Pulmonary artery endothelial cell (primary cell): ENCODE measurements at regions not wholly inside any gene's neighbourhood (a gene's known extent, or its start where the extent isn't known, plus 50 kb on each side); places are given as distances from the start of the nearest gene placed in this dataset.
A peak's percentile ranks its signal among the peaks of the same experiment; 100 is the strongest.
"Not testable (repeated sequence)": the region's sequence is repeated elsewhere in the genome, so short reads cannot be mapped to it uniquely, and the experiment has no call there.

Experiments
- DNase-seq: peaks from one replicate; pipeline ENCODE4 v3.0.0-alpha.2; 2011; ENCODE audit warnings: low read depth, low spot score

DNA sequence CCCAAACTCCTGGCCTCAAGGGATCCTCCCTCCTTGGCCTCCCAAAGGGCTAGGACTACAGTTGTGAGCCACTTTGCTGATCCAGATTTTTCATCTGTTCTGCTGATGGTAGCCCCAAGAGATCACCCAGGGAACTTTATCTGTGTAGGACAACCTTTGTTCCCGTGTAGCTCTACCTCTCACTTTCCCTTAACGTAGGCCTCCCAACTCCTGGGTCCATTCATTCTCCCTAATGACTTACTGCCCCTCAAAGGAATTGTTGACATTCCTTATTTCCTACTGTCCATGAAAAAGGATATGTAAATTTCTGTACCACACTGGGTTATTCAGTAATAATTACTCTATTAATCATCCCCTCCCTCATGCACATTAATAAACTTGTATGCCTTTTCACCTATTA, 51.0 kb upstream of the PHF24 start:
- no peak for DNase-seq

DNA sequence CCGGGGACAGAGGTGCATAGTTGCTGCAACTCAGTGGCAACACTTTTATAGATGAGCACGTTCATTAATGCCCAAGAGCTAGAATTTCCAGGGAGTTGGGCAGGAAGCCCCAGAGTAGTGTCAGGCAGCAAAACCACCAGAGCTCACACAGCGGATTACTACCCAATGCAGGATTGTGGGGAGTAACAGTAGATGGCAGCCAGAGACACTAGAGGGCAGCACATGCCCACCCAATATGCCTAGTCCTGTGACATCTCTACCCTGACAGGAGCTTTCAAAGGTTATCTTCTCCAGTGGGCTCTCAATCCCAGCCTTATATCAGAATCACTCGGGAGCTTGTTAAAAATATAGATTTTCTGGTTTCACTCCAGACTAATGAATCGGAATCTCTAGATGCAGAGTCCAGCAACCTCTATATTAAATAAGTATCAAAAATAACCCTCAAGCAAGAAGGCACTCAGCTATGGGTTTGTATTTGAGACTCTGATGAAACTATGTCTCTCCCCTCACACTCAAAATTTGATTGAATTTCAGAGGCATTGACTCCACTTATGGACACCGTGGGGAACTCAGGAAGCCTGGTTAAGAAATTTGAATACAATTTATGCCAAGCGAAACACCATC, 58.4 kb upstream of the PHF24 start:
- DNase-seq = peak; percentile 26

DNA sequence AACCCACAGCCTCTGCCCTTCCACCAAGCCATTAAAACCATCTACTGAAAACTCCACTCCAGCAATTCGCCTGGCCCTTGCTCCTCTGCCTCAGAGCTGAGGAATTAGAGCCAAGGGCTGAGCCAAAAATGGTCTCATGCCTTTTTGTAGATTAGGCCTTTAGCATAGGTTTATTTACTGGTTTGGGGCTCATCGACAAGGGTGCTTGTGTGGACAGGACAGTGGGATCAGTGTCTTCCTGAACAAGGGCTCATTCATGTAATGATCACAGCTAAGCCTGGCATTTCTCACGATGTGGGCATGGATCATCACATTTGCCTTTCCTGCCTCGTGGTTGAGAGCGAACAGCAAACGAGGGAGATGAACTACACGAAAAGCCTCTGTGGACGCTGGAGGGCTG, 59.2 kb upstream of the PHF24 start:
- no peak for DNase-seq

DNA sequence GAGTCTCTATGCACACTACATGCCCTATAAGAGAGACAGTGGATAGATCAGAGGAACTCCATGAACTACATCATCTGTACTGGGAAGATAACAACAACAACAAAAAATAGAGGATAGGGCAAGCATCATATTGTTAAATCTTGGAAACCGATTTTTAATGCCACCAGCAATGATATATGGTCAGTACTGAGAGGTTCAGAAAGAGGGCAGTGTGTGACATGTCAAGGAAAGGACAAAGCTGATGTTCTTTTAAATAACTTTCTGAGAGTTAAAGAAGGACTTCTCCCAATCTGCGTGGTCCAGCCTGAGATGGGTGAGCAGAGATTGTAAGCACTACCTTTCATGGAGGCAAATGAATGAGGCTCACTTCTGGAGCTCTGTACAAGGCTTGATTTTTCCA, 62.0 kb upstream of the PHF24 start:
- no peak for DNase-seq

DNA sequence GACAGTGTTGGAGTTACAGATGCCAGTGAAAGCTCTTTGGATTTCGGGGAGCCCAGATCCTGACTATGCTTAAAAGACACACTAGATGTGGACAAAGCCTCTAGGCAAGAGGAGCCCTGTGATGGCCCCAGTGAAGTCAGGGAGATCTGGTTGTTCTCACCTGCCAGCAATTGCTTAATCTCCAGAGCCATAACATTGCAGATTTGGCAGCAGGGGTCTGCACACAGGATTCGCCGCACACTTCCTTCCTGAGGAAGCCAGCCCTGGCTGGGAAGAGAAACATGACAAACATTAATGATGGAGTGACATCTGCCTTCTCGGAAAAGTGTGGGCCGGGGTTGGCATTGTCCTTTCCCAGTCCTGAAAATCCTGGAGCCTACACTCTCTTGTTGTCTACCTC, 65.2 kb upstream of the PHF24 start:
- DNase-seq = no peak

DNA sequence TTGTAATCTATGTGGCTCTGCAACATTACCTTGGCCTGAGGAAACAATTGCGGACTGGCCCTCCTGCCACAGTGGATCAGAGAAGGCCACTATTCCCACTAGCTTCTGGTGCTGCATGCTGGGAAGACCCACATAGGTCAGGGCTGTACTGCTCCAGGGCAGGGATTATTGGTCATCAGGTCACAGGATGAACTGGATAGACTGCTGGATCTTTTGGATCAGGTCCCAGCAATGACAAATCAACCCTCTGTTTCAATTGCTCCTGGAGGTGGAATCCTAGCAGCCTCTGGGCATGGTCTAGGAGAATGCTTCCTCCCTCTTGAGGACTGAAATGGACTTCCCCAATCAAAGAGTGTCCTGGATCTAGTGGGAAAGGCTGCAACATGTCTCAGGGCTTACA, 66.7 kb upstream of the PHF24 start:
- DNase-seq = no peak

DNA sequence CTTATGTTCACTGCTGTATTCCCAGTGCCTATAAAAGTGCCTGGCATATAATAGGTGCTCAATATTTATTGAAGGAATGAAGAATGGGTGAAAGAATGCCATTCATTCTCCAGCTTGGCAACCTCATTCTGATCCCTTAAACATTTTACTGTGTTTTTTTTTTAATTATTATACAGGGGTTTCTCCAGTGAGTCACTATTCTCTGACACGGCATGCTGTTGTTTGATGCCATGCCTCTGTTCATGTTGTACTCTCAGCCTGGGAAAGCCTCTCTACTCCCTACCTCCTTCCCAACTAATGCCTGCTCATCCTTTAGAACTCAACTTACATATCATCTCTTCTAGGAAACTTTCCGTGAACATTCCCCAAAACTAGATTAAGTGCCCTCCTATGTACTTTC, 70.2 kb upstream of the PHF24 start:
- DNase-seq = no peak

DNA sequence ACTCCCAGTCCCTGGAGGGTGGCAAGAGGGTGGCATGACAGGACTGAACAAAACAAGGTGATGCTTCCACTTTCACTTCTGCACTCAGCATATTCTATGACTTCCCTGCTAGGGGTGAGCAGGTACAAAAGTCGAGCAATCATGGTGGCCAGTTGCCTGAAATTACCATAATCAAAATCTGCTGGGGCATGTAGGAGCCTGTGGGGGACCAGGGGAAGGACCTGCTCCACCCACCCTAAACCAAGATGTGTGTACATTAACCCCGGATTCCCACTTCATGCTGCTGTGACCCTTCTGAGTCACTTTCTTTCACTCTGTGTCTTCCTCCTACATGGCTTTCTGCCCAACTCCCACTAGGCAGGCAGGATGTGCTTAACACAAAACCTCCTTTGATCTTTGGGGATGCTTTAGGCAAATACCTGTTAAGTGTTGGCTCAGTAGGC, 73.3 kb upstream of the PHF24 start:
- no peak for DNase-seq

DNA sequence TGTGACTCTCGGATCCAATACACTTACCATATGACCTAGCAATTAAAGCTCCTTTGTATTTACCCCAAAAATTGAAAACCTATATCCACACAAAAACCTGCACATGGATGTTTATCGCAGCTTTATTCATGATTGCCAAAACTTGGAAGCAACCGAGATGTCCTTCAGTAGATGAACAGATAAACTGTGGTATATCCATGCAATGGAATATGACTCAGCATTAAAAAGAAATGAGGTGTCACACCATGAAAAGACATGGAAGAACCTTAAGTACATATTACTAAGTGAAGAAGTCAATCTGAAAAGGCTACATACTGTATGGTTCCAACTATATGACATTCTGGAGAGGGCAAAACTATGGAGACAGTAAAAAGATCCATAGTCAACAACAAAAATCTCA, 82.0 kb upstream of the PHF24 start:
- DNase-seq = no peak

DNA sequence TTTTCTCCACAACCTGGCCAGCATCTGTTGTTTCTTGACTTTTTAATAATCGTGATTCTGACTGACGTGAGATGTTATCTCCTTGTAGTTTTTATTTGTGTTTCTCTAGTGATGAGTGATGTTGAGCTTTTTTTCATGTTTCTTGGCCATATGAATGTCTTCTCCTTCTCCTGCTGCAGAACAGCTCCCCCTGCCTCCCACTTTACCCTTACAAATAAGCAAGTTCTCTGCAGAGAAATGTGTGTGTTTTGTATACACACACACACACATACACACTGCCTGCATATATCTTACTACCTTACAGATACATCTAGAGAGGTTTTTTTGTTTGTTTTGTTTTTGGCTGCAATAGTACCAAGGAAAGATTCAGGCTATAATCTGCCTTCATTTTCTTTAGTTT, 88.7 kb upstream of the PHF24 start:
- DNase-seq = no peak

DNA sequence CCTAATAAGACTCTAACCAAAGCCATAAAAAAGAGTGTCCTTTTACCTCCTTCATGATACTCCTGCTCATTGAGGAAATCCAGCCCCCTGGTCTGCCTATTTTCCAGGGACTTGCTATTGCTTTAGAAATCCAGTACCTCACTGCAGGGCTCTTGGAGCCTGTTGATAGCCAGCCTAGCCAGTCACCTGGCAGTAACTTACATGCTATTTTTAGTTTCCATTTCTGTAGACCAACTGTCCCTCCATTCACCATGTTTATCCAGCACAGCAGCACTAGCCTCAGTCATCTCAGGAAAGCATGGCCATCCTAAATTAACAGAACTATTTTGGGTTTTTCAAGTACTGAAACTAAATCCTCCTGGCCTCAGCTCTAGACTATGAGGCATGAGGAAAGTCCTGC, 91.5 kb upstream of the PHF24 start:
- DNase-seq = no peak

DNA sequence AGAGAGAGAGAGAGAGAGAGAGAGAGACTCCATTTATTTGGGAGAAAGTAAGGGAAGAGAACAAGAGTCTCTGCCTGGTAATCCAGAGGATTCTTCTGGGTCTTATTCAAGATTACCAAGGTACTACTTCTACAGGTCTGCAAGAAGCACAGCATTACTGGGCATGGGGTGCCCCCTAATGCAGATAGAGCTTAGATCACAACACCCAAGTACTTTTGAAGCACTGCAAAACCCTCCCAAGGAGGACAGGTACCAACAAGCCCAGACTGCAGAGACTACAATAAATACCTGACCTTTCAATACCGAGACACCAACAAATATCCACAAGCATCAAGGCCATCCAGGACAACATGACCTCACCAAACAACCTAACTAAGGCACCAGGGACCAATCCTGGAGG, 94.7 kb upstream of the PHF24 start:
- DNase-seq = no peak

DNA sequence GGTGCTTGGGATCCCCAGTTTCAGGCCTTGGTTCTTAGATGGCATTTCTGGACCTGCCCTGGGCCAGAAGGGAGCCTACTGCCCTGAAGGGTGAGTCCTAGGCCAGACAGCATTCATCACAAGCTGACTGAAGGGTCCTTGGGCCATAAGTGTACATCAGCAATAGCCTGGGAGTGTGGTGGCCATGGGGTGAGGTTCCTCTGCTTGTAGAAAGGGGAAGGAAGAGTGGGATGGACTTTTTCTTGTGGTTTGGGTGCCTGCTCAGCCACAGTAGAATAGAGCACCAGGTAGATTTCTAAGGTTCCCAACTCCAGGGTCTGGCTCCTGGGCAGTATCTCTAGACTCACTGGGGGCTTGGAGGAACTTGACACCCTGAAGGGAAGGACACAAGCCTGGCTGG, 95.2 kb upstream of the PHF24 start:
- DNase-seq = no peak

DNA sequence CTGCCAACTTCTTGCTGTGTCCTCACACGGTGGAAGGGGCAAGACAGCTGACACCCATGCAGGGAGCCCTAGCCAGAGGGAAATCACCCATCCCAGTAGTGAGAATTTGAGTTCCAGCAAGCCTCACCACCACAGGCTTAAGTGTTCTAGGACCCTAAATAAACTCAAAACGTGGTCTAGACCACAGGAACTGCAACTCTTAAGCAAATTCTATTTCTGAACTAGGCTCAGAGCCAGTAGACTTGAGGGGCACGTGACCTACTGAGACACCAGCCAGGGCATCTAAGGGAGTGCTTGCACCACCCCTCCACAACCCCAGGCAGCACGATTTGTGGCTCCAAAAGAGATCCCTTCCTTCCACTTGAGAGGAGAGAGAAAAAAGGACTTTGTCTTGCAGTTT, 96.0 kb upstream of the PHF24 start:
- no peak for DNase-seq

DNA sequence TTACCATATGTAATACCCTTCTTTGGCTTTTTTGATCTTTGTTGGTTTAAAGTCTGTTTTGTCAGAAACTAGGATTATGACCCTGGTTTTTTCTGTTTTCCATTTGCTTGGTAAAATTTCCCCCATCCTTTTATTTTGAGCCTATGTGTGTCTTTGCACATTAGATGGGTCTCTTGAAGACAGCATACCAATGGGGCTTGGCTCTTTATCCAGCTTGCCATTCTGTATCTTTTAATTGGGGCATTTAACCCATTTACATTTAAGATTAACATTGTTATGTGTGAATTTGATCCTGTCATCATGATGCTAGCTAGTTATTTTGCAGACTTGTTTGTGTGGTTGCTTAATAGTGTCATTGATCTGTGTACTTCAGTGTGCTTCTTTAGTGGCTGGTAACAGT, 103.1 kb upstream of the PHF24 start:
- DNase-seq = not testable (repeated sequence)

DNA sequence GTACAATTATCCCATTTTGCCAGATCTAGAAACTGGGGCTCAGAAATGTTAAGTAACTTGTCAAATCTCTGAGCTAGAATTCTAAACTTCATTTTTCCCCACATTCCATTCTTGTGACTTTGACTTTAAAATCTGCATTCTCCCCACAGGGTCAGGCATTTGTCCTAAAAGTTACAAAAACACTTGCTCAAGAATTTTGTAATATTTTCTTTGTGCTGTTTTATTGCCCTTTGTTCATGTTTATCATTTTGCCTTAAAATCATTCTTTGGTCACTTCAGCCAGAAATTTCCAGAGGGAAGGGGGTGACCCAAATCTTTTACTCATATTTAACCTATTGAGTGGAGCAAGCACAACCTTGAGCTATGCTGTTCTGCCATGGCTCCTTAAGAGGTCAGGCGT, 120.1 kb upstream of the CCL21 start:
- no peak for DNase-seq

DNA sequence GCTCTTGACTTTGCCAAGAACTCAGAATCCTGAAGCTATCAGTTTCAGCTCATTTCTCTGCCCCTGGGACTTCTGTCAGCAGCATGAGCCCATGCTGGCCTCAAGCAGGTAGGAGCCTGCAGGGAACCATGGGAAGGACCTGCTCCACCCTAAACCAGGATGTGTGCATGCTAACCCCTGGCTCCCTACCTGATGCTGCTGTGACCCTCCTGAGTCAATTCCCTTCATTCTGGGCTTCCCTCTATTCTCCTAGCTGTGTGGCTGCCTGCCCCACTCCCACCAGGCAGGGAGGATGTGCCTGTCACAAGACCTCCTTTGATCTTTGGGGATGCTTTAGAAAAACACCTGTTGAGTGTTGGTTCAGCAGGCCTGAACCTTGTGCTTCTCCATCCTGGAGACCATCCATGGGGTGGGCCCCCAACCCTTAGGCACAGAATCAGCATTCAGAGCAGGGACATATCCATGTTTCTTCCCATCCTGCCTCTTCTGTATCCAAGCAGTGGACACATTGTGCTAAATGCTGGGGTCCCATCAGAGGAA, 117.1 kb upstream of the CCL21 start:
- DNase-seq = no peak

DNA sequence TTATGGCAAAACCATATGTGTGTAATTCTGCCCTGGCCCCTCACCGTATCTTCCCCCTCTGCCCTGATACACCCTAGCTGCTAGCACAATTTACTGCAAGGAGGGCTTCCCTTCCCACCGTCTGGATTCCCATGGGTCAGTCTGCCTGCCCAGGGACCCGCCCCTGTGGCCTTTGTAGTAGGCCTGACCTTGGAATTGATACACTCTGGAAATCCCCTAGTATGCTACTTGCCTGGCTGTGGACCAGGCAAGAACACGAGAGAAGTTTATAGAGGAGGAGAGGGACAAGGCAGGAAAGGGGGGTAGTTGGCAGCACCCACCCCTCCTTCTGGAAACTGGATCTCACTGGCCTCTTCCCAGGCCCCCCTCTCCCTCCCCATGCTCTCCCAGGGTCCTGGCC, 115.8 kb upstream of the CCL21 start:
- DNase-seq = no peak

DNA sequence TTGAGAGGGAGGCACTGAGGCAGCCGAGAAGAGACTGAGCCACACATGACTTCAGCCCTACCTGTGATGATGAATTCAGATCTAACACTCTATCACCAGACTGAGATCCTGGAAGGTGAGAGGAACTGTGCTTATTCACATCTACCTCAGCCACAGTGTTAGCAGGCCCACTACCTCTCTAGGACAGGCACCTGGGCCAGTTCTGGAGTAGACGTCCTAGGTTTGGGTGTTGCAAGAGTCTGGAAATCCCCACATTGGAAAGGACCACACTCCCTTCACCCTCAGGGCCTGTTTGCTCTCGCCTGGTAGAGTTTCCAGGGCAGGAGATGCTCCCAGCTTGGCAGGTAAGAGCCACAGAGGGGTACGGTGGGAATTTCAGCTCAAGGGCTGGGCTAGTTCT, 113.8 kb upstream of the CCL21 start:
- DNase-seq = no peak

DNA sequence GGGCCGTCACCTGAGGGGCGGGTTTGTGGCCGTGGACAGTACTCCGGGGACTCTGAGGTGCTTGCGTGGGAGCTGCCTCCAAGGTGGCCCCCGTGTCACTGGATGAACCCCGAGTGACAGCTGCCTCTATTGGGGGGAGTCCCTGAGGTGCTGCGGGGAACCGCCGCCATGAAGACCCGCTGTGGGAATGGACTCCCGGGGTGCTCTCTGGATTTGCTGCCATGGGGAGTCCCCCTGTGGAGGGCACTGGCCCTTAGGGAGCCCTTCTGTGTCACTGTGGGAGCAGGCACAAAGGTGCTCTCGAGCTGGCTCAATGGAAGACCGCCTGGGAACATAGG, 100.2 kb upstream of the CCL21 start:
- no peak for DNase-seq

DNA sequence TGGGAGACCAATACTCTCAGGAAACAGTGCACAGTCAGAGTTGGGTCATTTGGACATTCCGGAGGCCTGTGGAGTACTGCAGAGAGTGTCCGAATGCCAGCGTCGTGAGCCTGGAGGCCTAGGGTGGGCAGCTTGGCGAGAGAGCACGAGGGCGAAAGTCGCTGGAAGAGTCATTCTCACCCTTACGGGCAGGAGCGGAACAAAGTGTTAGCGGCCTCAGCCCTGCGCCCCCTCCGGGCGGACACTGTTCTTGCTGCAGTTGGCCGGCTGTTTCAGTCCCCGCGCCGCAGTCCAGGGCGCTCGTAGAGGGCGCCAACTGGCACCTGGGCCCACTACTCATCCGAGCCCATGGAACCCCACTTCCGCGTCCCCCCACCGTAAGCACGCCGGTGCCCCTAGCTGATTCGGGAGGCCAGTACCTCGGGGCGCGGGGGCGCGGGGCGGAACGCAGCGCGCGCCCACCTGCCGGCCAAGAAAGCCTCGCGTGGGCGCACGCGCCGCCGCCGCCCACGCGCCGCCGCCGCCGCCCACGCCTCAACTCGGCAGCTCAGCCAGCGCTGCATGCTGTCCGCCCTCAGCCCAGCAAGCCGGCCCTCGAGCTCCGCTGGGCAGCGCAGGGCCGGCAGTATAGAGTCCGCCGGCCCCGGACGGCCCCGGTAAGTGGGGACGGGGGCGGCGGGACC, 99.7 kb upstream of the CCL21 start:
- no peak for DNase-seq

DNA sequence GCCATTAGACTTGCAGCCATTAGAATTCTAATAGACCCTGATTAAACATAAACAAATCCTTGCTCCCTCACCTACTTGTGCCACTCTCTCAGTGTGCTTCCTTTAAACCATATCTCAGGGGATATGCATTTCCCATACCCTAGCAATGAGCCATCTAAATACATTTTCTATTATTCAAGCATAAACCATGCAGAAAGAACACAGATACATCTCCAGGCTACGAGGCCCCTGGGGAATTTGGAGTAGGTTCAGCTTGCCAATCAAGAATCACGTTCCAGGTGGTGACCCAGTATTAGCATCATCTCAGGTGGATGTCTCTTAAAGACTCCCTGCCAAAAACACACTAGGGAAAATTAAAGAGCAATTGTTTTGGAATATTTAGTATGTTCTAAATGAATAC, 93.0 kb upstream of the CCL21 start:
- DNase-seq = no peak

DNA sequence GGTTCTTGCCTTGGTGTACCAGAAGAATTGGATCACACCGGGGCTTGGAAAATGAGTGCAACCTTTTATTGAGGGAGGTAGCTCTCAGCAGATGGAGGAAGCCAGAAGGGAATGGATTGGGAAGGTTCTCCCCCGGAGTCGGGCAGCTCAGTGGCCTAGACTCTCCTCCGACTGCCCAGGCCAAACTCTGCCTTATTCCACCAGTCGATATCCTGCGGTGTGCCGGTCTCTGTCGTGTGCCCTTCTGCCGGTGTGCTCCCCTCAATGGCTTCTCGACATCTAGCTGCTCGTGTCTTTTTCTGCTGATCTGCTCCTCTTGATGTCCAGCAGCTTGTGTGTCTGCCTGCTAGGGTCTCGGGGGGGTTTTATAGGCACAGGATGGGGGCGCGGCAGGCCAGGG, 87.4 kb upstream of the CCL21 start:
- no peak for DNase-seq

DNA sequence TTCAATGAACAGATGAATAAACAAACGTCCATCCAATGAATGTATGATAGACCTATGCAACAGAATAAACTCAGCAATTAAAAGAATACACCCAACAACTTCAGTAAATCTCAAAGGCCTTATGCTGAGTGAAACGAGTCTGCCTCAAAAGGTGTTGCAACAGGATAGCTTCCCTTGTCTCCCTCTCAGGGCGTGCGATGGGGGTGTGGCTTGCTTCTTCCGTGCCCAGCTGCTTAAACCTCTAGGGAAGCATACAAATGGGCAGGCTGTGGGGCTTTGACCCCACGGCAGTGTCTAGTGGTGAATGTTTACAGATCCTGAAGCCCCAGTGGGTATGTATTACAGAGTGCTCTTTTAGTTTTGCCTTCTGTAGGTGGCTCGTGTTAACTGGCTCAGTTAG, 87.0 kb upstream of the CCL21 start:
- no peak for DNase-seq
